Neural cell (in vitro differentiated cells): ENCODE measurements at regions not wholly inside any gene's neighbourhood (a gene's known extent, or its start where the extent isn't known, plus 50 kb on each side); places are given as distances from the start of the nearest gene placed in this dataset.

ENCODE experiments used
- H2AFZ ChIP-seq: fragments of 200-600, 300-800 bp; sonication (generic), shearing (Covaris generic); 2 replicates; pipeline ENCODE4 v1.6.0; 2014; ENCODE audit warnings: low read depth, mild to moderate bottlenecking, antibody characterized with exemption, low read length, moderate library complexity
- H3F3A ChIP-seq: fragments of 200-600 bp; shearing (Covaris generic); 2 replicates; pipeline ENCODE4 v1.6.1; 2016; ENCODE audit warnings: mild to moderate bottlenecking, moderate library complexity, mixed read lengths, antibody characterized with exemption, low read length; ENCODE audit not compliant: insufficient read depth, poor library complexity, severe bottlenecking
- H3K27ac ChIP-seq: fragments of 200-600, 300-800 bp; sonication (generic), shearing (Covaris generic); 2 replicates; pipeline ENCODE4 v1.5.1; 2014; ENCODE audit warnings: mild to moderate bottlenecking, low read length, moderate library complexity
- H3K27me3 ChIP-seq: fragments of 300-800, 200-600 bp; sonication (generic), shearing (Covaris generic); 2 replicates; pipeline ENCODE4 v1.6.0; 2014; ENCODE audit warnings: mild to moderate bottlenecking, low read depth, low read length, moderate library complexity; ENCODE audit not compliant: insufficient read depth
- H3K36me3 ChIP-seq: fragments of 300-800, 200-600 bp; sonication (generic), shearing (Covaris generic); 2 replicates; pipeline ENCODE4 v1.5.1; 2014; ENCODE audit warnings: mild to moderate bottlenecking, antibody characterized with exemption, low read length, moderate library complexity; ENCODE audit not compliant: insufficient read depth
- H3K4me2 ChIP-seq: fragments of 300-800, 200-600 bp; sonication (generic), shearing (Covaris generic); 2 replicates; pipeline ENCODE4 v1.6.0; 2014; ENCODE audit warnings: mild to moderate bottlenecking, low read length
- H3K4me3 ChIP-seq: fragments of 300-800, 200-600 bp; sonication (generic), shearing (Covaris generic); 2 replicates; pipeline ENCODE4 v1.5.1; 2014; ENCODE audit warnings: mild to moderate bottlenecking, low read length, moderate library complexity
- H3K79me2 ChIP-seq: fragments of 200-600 bp; shearing (Covaris generic); replicated peaks from 2 replicates; pipeline ENCODE4 v1.6.0; 2014; ENCODE audit warnings: mild to moderate bottlenecking, low read length, moderate library complexity; ENCODE audit not compliant: insufficient read depth
- H3K9ac ChIP-seq: fragments of 300-800, 200-600 bp; sonication (generic), shearing (Covaris generic); 2 replicates; pipeline ENCODE4 v1.6.1; 2016; ENCODE audit warnings: mild to moderate bottlenecking, low read length, mixed read lengths
- H3K9me2 ChIP-seq: fragments of 200-600 bp; shearing (Covaris generic); 2 replicates; pipeline ENCODE4 v1.6.1; 2016; ENCODE audit warnings: mild to moderate bottlenecking, low read length, mixed read lengths; ENCODE audit not compliant: insufficient read depth
- H3K9me3 ChIP-seq: fragments of 200-600, 300-800 bp; sonication (generic), shearing (Covaris generic); 2 replicates; pipeline ENCODE4 v1.6.1; 2016; ENCODE audit warnings: mild to moderate bottlenecking, mixed run types, low read length, moderate library complexity, mixed read lengths
- H4K20me1 ChIP-seq: fragments of 200-600 bp; shearing (Covaris generic); 2 replicates; pipeline ENCODE4 v1.6.1; 2016; ENCODE audit warnings: mild to moderate bottlenecking, mixed run types; ENCODE audit not compliant: insufficient read depth
- EP300 ChIP-seq: fragments of 450-650 bp; conservative IDR thresholded peaks from 2 replicates; pipeline ENCODE4 v1.6.1; 2014; ENCODE audit warnings: antibody characterized with exemption, mild to moderate bottlenecking, moderate library complexity; ENCODE audit not compliant: poor library complexity, severe bottlenecking
- EZH2 ChIP-seq: fragments of 200-600, 300-800 bp; shearing (Covaris generic), sonication (generic); IDR thresholded peaks from 2 replicates; pipeline ENCODE4 v1.6.1; 2014; ENCODE audit warnings: antibody characterized with exemption, low read length, borderline replicate concordance, mild to moderate bottlenecking; ENCODE audit not compliant: insufficient read depth, poor library complexity, severe bottlenecking
- MXI1 ChIP-seq: fragments of 450-650 bp; conservative IDR thresholded peaks from 2 replicates; pipeline ENCODE4 v1.6.1; 2014; ENCODE audit warnings: antibody characterized with exemption, mild to moderate bottlenecking; ENCODE audit not compliant: poor library complexity, severe bottlenecking
- POLR2AphosphoS5 ChIP-seq: IDR thresholded peaks from 2 replicates; pipeline ENCODE4 v1.6.1; 2012
- RAD21 ChIP-seq: fragments of 450-650 bp; conservative IDR thresholded peaks from 2 replicates; pipeline ENCODE4 v1.6.1; 2014; ENCODE audit warnings: antibody characterized with exemption, mild to moderate bottlenecking, moderate library complexity
- REST ChIP-seq: IDR thresholded peaks from 2 replicates; pipeline ENCODE4 v1.6.1; 2012; ENCODE audit warnings: borderline replicate concordance
- SMC3 ChIP-seq: fragments of 450-650 bp; conservative IDR thresholded peaks from 2 replicates; pipeline ENCODE4 v1.6.1; 2014; ENCODE audit warnings: antibody characterized with exemption, mild to moderate bottlenecking, moderate library complexity; ENCODE audit not compliant: poor library complexity
- TAF1 ChIP-seq: IDR thresholded peaks from 2 replicates; pipeline ENCODE4 v1.6.1; 2012; ENCODE audit warnings: low read depth

DNA sequence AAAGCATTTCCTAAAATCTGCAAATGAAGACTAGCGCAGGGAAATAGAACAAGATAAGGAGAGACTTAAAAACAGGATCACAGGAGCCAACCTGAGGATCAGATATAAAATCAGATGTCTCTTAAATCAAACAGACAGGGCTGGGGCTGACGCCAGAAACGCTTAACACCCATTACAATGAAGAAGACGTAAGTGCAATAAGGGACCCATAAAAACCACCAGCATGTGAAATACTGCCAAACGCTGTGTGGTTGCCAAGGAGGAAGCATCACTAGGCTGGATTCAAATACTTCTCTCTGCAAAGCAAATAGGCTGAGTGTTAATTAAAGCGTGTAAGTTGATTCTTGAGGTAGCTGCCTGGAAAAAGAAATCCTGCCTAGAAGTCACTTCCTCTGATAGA is 74.4 kb upstream of the ATP10B start:
- TF ChIP-seq SMC3 = no peak
- Histone ChIP-seq H3K9me2 (no peaks in the 10 kb centered on the region), H3K36me3 (no peaks in the 10 kb centered on the region), H3K27me3 (no peaks in the 10 kb centered on the region), H3F3A (no peaks in the 10 kb centered on the region), H3K27ac (peak overlapping the region; percentile 9), H3K4me3 (no peak overlapping the region), H3K9ac (no peak overlapping the region), H3K4me2 (no peak overlapping the region), H3K9me3 (no peaks in the 10 kb centered on the region), H4K20me1 (no peaks in the 10 kb centered on the region), H3K79me2 (no peaks in the 10 kb centered on the region), H2AFZ (no peak overlapping the region)

GRCh38 chr5:160925281-160925680 is 73.3 kb upstream of the ATP10B start:
- H3K9me3 ChIP-seq = no peaks in the 10 kb centered on the region

DNA sequence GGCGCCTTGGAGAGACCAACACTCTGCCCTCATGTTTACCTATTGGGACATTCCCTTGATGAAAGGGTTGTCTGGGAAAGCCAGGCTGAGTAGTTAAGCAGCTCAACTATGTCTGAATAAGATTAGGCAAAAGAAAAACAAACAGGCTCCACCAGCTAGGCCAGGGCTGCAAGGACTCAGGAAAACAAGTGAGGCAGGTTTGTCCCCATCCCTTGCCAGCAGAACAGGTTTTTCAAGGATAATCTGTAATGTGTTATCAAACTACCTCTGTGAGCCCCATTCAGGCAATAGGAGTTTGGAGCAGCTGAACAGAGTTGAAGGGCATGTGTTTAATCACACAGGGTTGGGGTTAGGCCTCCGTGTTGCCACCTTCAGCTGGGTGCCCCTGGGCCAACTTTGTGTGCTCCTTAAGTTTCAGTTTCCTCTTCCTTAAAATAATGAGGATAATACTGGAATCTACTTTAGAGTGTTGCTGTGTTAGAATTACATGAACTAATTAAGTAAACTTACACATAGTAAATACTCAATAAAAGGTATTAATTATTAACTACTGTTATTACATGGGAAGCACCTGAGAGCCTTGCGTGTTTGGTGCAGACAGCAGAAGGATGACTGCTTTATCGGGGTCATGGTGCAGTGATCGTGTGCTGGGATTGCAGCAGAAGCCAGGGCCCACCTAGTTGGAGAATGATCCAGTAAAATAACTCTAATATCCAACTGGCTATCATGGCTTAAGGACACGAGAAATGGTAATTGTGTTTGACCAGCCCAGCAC is 72.1 kb upstream of the ATP10B start:
- Histone ChIP-seq H3K36me3 (no peaks in the 10 kb centered on the region), H3K79me2 (no peaks in the 10 kb centered on the region), H3K4me3 (no peak overlapping the region), H3K9me3 (no peaks in the 10 kb centered on the region), H3K4me2 (no peak overlapping the region), H3K9ac (no peak overlapping the region), H3K27ac (no peak overlapping the region), H2AFZ (no peak overlapping the region), H4K20me1 (no peaks in the 10 kb centered on the region), H3F3A (no peaks in the 10 kb centered on the region), H3K27me3 (no peaks in the 10 kb centered on the region), H3K9me2 (no peaks in the 10 kb centered on the region)
- TF ChIP-seq TAF1 (no peak), POLR2AphosphoS5 (no peak), REST (no peak), EZH2 (no peak), EP300 (no peak), SMC3 (no peak), MXI1 (no peak), RAD21 (no peak)

More at GRCh38 chr5:160925281-160925680, 73.3 kb upstream of the ATP10B start:
- TF ChIP-seq RAD21 (no peak), SMC3 (no peak), POLR2AphosphoS5 (no peak), REST (no peak), MXI1 (no peak), EP300 (no peak)
- H3K4me3 ChIP-seq = no peak overlapping the region
- no peaks in the 10 kb centered on the region for H3K79me2 ChIP-seq
- no peaks in the 10 kb centered on the region for H3F3A ChIP-seq
- H3K27ac ChIP-seq = no peak overlapping the region
- no peaks in the 10 kb centered on the region for H3K9me2 ChIP-seq
- H3K27me3 ChIP-seq = no peaks in the 10 kb centered on the region
- no peak overlapping the region for H3K9ac ChIP-seq
- H4K20me1 ChIP-seq = no peaks in the 10 kb centered on the region
- H3K4me2 ChIP-seq = no peak overlapping the region
- H3K36me3 ChIP-seq = no peaks in the 10 kb centered on the region
- H2AFZ ChIP-seq = no peak overlapping the region
